Liver (tissue), 8 donors: ENCODE measurements at regions not wholly inside any gene's neighbourhood (a gene's known extent, or its start where the extent isn't known, plus 50 kb on each side); places are given as distances from the start of the nearest gene placed in this dataset.

Source experiments
- DNase-seq: peaks from one replicate; pipeline ENCODE4 v3.0.0-alpha.2; 2017; ENCODE audit warnings: low spot score
- H3K27ac ChIP-seq, 2 donors: one replicate each; pipeline ENCODE4 v1.7.0; 2013; ENCODE audit warnings: inconsistent platforms in 2 of 2, low read length in 2 of 2, control low read depth in 1 of 2, low read depth in 1 of 2, mild to moderate bottlenecking in 1 of 2
- H3K27me3 ChIP-seq, 4 donors: one replicate each; pipeline versions ENCODE4 v1.6.1 to v1.7.0; 2013; ENCODE audit warnings: low read length in 3 of 4, inconsistent platforms in 1 of 4, mild to moderate bottlenecking in 1 of 4, moderate library complexity in 1 of 4; ENCODE audit not compliant: control insufficient read depth in 4 of 4, insufficient read depth in 4 of 4
- H3K36me3 ChIP-seq, 4 donors: one replicate each; pipeline versions ENCODE4 v1.6.1 to v1.7.0; 2013; ENCODE audit warnings: low read length in 3 of 4, mild to moderate bottlenecking in 3 of 4, low read depth in 1 of 4, moderate library complexity in 1 of 4; ENCODE audit not compliant: control insufficient read depth in 4 of 4, insufficient read depth in 3 of 4
- H3K4me1 ChIP-seq, 4 donors: one replicate each; pipeline versions ENCODE4 v1.6.1 to v1.7.0; 2013; ENCODE audit warnings: low read length in 3 of 4, mild to moderate bottlenecking in 3 of 4, moderate library complexity in 1 of 4; ENCODE audit not compliant: control insufficient read depth in 4 of 4, insufficient read depth in 4 of 4
- H3K4me3 ChIP-seq, 3 donors: one replicate each; pipeline versions ENCODE4 v1.6.1 to v1.7.0; 2013; ENCODE audit warnings: low read length in 3 of 3, control low read depth in 1 of 3, low read depth in 1 of 3, mild to moderate bottlenecking in 1 of 3
- H3K9ac ChIP-seq, 2 donors: one replicate each; pipeline ENCODE4 v1.7.0; 2013; ENCODE audit warnings: low read length in 2 of 2, mild to moderate bottlenecking in 2 of 2, moderate library complexity in 2 of 2, control low read depth in 1 of 2, low read depth in 1 of 2
- H3K9me3 ChIP-seq, 4 donors: one replicate each; pipeline versions ENCODE4 v1.6.1 to v1.7.0; 2013; ENCODE audit warnings: low read length in 3 of 4; ENCODE audit not compliant: control insufficient read depth in 4 of 4
- CTCF ChIP-seq: fragments of 150-350 bp; IDR thresholded peaks from 2 replicates; pipeline ENCODE4 v1.5.1; 2017; ENCODE audit warnings: improper control_type of control experiment, low read depth, low read length; ENCODE audit not compliant: missing input control
- EGR1 ChIP-seq, 2 donors: IDR thresholded peaks; 2 replicates each; pipeline ENCODE4 v1.6.1; 2016 to 2018; ENCODE audit warnings: antibody characterized with exemption in 2 of 2, low read depth in 2 of 2
- FOXA1 ChIP-seq: IDR thresholded peaks from 2 replicates; pipeline ENCODE4 v1.6.1; 2016; ENCODE audit warnings: antibody characterized with exemption
- FOXA2 ChIP-seq: IDR thresholded peaks from 2 replicates; pipeline ENCODE4 v1.6.1; 2016; ENCODE audit warnings: antibody characterized with exemption
- GABPA ChIP-seq, 2 donors: IDR thresholded peaks in 1 of 2; conservative IDR thresholded peaks in 1 of 2; 2 replicates each; pipeline ENCODE4 v1.6.1; 2016; ENCODE audit warnings: antibody characterized with exemption in 2 of 2, mild to moderate bottlenecking in 1 of 2, moderate library complexity in 1 of 2
- HNF4A ChIP-seq, 2 donors: conservative IDR thresholded peaks; 2 replicates each; pipeline ENCODE4 v1.6.1; 2016; ENCODE audit warnings: antibody characterized with exemption in 2 of 2, mild to moderate bottlenecking in 2 of 2
- HNF4G ChIP-seq: IDR thresholded peaks from 2 replicates; pipeline ENCODE4 v1.6.1; 2016; ENCODE audit warnings: antibody characterized with exemption
- JUND ChIP-seq, 2 donors: IDR thresholded peaks; 2 replicates each; pipeline ENCODE4 v1.6.1; 2016; ENCODE audit warnings: antibody characterized with exemption in 2 of 2
- NR2F2 ChIP-seq: IDR thresholded peaks from 2 replicates; pipeline ENCODE4 v1.6.1; 2016; ENCODE audit warnings: antibody characterized with exemption
- RAD21 ChIP-seq, 2 donors: IDR thresholded peaks; 2 replicates each; pipeline ENCODE4 v1.6.1; 2016; ENCODE audit warnings: antibody characterized with exemption in 2 of 2, mild to moderate bottlenecking in 2 of 2
- REST ChIP-seq: IDR thresholded peaks from 2 replicates; pipeline ENCODE4 v1.6.1; 2016; ENCODE audit warnings: antibody characterized with exemption, mild to moderate bottlenecking
- RXRA ChIP-seq, 2 donors: IDR thresholded peaks; 2 replicates each; pipeline ENCODE4 v1.6.1; 2017 to 2018; ENCODE audit warnings: antibody characterized with exemption in 2 of 2, mild to moderate bottlenecking in 1 of 2
- SP1 ChIP-seq: IDR thresholded peaks from 2 replicates; pipeline ENCODE4 v1.6.1; 2018; ENCODE audit warnings: antibody characterized with exemption, mild to moderate bottlenecking
- TAF1 ChIP-seq: conservative IDR thresholded peaks from 2 replicates; pipeline ENCODE4 v1.6.1; 2016; ENCODE audit warnings: antibody characterized with exemption, mild to moderate bottlenecking
- YY1 ChIP-seq: IDR thresholded peaks from 2 replicates; pipeline ENCODE4 v1.6.1; 2016; ENCODE audit warnings: antibody characterized with exemption, mild to moderate bottlenecking
- WGBS: extraction: QIAGEN DNeasy Blood & Tissue Kit; methylation state at CpG from one replicate; pipeline ENCODE4 v1.1.7; 2013; 5-methylcytosine and 5-hydroxymethylcytosine counted together
- TF ChIP-seq, protein P1 (sequence below): IDR thresholded peaks from 2 replicates; pipeline ENCODE4 v1.6.1; 2016; ENCODE audit warnings: antibody characterized with exemption
- TF ChIP-seq, protein P2 (sequence below): IDR thresholded peaks from 2 replicates; pipeline ENCODE4 v1.6.1; 2016; ENCODE audit warnings: antibody characterized with exemption
- TF ChIP-seq, protein P3 (sequence below): IDR thresholded peaks from 2 replicates; pipeline ENCODE4 v1.6.1; 2016; ENCODE audit warnings: antibody characterized with exemption
- donor health status: healthy.
- donor health status: healthy.
- donor health status: healthy.
- donor health status: healthy.
- donor health status: healthy.

DNA sequence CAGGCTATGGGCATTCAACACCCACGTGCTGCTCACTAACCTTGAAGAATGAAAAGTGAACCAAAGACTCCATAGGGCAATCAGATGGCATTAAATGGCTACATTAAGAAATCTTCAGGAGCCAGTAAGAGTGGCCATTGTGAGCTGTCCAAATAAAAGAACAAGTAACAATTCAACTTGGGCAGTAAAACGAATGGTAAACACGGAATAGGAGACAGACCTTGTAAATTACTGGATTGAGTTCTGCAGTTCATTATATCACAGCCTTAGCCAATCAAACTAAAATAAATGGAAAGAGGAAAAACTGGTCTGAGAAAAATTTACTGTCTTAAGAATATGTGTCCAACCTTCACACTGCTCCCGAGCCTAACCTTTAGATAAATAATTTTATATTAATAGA lies 306.5 kb upstream of the ZNF521 start:
- TF ChIP-seq RAD21 (IDR thresholded peaks at IDR 0.05) (no peak), REST (no peak)
- TF ChIP-seq, protein P1, sequence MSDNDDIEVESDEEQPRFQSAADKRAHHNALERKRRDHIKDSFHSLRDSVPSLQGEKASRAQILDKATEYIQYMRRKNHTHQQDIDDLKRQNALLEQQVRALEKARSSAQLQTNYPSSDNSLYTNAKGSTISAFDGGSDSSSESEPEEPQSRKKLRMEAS = no peak
- Histone ChIP-seq H3K4me3 (no peak overlapping the region), H3K27ac (no peak overlapping the region), H3K36me3 (no peaks in the 10 kb centered on the region), H3K9me3 (no peaks in the 10 kb centered on the region), H3K4me1 (no peaks in the 10 kb centered on the region), H3K27me3 (no peaks in the 10 kb centered on the region), H3K9ac (no peak overlapping the region)
- WGBS = 69% methylated on average over 4 of the region's 4 CpGs
- DNase-seq = no peak

DNA sequence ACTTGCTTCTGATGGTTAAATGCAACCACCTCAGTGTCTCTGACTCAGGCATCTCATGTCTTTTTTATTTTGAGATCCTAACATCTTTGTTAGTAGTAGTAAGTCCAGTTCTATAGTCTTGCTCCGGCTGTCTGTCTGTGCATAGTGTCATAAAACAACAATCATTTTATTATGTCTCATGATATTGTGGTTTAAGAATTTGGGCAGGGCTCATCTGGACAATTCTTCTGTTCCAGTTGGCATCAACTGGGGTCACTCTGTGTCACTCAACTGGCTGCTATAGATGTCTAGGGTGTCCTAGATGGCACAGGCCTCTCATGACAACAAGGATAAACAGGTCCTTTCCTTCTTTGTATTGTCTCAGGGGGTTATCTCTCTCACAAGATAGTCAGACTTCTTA lies 299.6 kb upstream of the ZNF521 start:
- no peaks in the 10 kb centered on the region for H3K9me3 ChIP-seq
- H3K36me3 ChIP-seq = no peaks in the 10 kb centered on the region
- no peaks in the 10 kb centered on the region for H3K4me1 ChIP-seq
- no peak overlapping the region for H3K4me3 ChIP-seq
- DNase-seq = no peak
- 71% methylated on average over 1 of the region's 1 CpG for WGBS
- no peak overlapping the region for H3K9ac ChIP-seq
- H3K27me3 ChIP-seq = no peaks in the 10 kb centered on the region
- TF ChIP-seq JUND (IDR thresholded peaks at IDR 0.05) (no peak), HNF4G (no peak), SP1 (no peak), REST (no peak), EGR1 (IDR thresholded peaks at IDR 0.05; ENCODE audit: low read depth in 2 of 2) (no peak), TAF1 (no peak), YY1 (no peak), CTCF (no peak), FOXA1 (no peak), GABPA (IDR thresholded peaks at IDR 0.05 in 1 of 2, conservative IDR thresholded peaks at IDR 0.05 in 1 of 2) (no peak), HNF4A (conservative IDR thresholded peaks at IDR 0.05) (no peak), RXRA (IDR thresholded peaks at IDR 0.05) (no peak), FOXA2 (no peak), NR2F2 (no peak), RAD21 (IDR thresholded peaks at IDR 0.05) (no peak)
- TF ChIP-seq, protein P2, sequence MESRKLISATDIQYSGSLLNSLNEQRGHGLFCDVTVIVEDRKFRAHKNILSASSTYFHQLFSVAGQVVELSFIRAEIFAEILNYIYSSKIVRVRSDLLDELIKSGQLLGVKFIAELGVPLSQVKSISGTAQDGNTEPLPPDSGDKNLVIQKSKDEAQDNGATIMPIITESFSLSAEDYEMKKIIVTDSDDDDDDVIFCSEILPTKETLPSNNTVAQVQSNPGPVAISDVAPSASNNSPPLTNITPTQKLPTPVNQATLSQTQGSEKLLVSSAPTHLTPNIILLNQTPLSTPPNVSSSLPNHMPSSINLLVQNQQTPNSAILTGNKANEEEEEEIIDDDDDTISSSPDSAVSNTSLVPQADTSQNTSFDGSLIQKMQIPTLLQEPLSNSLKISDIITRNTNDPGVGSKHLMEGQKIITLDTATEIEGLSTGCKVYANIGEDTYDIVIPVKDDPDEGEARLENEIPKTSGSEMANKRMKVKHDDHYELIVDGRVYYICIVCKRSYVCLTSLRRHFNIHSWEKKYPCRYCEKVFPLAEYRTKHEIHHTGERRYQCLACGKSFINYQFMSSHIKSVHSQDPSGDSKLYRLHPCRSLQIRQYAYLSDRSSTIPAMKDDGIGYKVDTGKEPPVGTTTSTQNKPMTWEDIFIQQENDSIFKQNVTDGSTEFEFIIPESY = no peak
- TF ChIP-seq, protein P3, sequence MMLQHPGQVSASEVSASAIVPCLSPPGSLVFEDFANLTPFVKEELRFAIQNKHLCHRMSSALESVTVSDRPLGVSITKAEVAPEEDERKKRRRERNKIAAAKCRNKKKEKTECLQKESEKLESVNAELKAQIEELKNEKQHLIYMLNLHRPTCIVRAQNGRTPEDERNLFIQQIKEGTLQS = no peak
- TF ChIP-seq, protein P1 = no peak
- H3K27ac ChIP-seq = no peak overlapping the region
